NCI-H510A (cell line): ENCODE measurements at regions not wholly inside any gene's neighbourhood (a gene's known extent, or its start where the extent isn't known, plus 50 kb on each side); places are given as distances from the start of the nearest gene placed in this dataset.

ENCODE experiments used
- DNase-seq: peaks from one replicate; lab custom pipeline; 2025; lab: John Stamatoyannopoulos, UW

DNA sequence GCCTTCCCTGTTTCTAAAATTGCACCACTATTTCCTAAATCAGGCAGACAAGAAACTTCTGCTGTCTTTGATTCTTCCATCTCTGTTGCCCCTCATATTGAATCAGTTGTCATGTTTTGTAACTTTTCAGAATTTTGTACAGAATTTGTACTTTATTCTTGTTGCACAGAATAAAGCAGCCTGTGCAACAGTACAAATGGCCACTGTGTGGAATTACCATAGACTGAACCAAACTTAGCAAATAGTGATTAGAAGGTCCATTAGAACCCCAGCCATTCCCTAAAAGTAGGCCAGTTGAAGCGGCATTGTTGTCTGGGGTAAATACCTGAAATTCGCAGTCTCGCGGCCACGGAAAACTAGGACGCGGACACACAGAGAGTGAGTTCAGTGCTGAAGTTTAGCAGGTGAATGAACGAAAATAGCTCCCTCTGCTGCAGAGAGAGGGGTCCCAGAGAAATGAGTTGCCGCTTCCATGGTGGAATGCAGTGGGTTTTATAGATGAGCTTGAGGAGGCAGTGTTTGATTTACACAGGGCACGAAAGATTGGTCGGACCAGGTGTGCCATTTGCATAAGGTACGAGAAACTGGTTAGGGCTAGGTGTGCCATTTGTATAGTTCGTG lies 71.8 kb downstream of the C4orf33 start:
- DNase-seq = no peak

DNA sequence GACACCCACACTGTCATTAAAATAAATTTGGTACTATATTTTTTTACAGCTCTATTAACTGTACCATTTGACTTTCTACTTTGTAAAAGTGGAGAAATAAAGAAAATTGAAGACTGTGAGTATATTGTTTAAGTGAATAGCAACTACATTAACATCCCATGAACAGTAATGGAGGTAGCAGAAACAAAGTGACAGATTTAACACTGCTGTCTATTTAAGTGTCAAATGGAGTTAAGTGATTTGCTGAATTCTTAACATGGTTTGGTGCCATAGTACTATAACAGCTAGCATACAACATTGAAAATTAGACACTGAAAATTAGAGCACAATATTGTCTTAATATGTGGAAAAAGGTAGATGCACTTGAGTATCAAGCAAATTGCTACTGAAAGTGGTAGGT lies 76.2 kb downstream of the C4orf33 start:
- DNase-seq = no peak

DNA sequence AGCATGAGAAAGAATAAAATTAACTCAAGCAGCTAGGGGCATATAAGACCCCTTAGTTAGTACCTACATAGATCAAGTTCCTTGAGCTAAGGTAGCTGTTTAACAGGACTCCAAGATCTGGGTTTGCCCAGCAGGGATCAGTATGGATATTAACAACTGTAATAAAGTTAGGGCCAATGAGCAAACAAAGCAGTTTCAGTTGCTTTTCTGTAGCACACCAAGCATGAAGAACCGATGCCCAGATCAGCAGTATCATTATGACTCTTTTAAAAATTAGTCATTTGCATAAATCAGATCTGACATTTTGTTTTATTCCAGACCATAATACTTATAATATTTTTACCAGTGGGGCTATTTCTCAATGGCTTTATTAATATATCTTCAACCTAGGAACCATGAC lies 80.9 kb downstream of the C4orf33 start:
- no peak for DNase-seq

DNA sequence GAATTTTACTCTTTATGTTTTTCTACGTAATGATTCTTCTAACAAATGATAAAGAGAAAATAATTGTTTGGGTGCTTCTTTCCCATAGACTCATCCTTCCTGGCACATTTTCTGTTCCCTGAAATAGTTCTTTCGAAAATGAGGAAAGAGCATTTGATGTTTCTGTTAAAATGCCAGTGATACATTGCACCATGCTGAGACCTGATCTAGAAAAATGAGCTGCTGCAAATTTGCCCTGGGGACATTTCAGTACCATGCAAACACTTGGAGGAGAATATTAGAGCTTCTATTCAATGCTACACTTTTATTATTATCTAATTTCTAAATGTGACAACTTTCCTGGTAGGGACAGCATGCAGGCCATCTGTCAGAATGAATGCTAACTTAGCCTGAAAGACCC lies 83.3 kb downstream of the C4orf33 start:
- no peak for DNase-seq

DNA sequence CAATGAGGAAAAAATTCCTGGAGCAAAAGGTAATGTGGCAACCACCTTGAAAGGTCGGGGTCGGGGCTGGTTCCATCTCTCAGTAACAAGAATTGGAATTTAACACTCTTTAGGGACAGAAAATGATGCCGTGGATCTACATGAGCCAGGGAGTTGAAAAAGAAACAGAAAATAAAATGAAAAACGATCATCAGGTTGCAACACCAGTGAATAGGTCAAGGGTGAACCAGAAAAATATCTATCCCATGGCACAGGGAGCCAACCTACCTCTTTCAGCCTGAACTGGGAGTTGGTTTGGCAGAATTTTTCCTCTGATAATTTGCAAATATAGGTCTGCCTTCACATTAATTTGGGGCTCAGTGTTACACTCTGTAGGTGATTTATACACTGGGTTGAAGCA lies 93.7 kb downstream of the C4orf33 start:
- DNase-seq = no peak

DNA sequence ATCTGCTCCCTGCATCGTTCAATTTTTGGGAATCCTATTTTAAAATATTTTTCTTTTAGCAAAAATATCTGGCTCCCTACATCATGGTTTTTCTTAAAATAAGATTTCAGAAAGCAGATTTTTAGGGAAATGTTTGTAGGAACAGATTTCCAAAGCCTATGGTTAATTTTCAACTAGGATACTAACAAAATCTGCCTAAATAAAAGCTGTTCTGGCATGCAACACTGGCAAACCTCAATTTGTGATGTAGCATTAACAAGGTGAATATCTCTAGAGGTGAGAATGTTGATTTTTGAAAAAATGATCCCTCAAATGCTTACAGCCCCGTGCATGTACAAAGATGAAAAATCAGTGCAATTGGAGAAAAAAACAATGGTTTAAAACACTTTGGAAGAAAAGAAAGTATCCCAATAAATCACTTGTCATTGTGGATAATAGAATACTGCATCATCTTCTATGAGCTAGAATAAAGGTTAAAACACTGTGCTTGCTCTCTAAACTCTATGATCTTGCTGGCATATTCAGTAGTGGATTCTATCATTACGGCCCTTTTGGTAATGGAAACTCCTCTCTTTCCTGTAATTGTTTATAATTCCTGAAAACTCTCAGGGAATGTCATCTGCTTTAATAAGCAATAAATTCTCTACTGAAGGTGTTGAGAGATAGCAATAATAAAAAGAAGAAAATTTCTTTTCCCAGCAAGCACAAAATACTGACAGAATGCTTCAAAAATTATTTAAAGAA lies 97.6 kb downstream of the C4orf33 start:
- DNase-seq = no peak

DNA sequence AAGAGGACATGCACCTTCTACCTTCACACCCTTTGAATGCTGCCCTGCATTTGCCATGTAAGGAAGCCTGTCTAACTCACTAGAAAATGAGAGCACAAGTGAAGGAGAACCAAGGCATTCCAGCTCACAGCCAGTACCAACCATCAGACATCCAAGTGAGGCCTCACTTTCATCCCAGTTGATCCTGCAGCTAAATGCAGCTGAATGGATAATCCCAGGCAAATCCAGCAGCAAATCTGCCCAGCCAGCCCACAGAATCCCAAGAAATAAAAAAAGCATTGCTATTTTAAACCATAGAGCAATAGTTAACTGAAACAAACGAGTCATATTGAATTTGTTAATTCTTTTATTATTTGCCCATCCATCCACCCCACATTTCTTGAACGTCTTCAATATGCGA lies 112.5 kb downstream of the C4orf33 start:
- no peak for DNase-seq

DNA sequence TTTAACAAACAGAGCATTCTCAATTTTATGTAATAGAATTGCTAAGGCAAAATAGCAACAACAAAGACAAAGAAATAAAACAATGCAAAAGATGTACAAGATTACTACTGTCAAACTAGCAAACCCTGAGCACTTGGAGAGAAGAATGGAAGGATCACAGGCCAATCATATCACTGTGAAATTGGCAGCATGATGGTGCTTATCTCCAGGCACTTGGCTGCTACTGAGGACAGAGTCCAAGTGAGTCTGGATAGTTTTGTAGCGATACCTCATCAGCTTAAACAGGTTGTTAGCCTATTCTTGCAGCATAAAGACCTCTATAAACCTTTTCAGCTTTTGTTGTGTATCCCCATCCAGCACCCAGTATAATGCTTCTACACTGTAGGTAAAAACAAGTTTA lies 117.7 kb downstream of the C4orf33 start:
- DNase-seq = no peak

DNA sequence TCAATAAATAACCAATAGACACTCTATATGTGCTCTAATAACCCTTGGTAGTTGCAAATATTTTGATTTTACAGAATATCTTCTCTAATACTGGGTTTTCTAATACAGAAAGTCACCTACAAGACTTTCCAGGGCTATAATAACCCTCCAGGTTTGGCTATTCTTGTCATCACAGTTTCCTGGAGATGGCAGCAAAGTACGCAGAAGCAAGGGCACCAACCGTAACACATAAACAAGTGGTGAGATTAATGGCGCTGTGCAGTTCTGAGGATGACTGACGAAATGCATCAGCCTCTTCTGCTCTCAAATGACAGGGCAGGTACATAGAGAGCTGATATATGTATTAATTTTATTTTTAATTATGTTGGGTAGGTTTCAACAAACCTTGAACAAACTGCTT lies 122.4 kb downstream of the C4orf33 start:
- peak; percentile 16 for DNase-seq

DNA sequence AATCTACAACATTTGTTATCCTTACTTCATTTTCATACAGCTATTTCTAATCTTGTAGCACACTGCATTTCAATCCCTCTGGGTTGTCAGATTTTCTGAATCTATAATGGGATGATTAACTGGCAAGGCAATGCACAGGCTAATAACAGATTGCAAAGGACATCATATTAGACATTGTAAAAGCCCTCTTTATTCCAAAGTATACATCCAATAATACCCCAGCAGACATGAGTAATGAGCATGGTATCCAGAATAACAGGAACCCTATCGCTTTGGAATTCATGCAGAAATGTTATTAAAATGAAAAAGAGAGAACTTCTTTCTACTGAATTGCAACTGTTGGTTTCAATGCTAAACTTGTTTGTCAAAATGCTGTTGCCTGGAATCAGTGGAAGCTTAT lies 122.9 kb downstream of the C4orf33 start:
- no peak for DNase-seq

DNA sequence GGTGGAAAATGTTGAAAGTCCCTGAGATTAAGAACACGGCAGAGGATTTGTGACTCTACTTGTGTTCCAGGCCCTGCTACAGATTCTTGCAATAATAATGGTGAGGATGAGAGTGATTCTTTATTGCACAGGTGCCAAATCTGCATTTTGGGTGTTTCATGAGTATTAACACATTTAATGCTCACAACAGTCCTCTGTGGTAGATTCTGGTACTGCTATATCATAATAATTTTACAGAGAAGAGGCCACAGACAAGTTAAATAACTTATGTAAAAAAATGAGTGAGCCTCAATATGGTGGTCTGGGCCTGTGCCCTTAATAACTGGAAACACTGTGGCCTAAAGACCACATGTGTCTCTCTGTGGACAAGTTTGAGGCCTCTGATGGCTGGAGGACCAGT lies 124.3 kb downstream of the C4orf33 start:
- no peak for DNase-seq

DNA sequence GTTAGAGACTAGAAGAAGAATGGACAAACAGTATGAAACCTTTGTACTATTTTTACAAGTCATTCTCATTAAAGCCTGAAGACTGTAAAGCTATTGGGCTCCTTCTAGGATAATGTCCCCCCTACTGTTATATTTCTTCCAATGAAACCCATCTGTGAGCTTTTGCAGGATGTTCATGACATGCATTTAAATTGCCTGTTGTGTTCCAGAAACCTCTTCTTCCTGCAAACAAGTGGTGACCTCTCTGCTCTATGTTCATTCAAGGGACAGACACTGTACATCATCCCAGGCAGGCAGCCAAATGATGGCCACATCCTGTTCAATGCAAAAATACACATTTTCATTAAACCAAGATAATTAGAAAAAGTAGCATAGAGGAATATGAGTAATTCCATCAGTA lies 128.0 kb downstream of the C4orf33 start:
- no peak for DNase-seq

DNA sequence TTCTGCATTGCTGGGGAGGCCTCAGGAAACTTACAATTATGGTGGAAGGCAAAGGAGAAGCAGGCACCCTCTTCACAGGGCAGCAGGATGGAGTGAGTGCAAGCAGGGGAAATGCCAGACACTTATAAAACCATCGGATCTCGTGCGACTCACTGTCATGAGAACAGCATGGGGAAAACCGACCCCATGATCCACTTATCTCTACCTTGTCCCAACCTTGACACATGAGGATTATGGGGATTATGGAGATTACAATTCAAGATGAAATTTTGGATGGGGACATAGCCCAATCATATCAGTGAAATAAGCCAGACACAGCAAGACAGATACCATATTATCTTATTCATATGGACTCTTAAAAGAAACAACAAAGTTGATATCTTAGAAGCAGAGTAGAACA lies 134.9 kb downstream of the C4orf33 start:
- no peak for DNase-seq

DNA sequence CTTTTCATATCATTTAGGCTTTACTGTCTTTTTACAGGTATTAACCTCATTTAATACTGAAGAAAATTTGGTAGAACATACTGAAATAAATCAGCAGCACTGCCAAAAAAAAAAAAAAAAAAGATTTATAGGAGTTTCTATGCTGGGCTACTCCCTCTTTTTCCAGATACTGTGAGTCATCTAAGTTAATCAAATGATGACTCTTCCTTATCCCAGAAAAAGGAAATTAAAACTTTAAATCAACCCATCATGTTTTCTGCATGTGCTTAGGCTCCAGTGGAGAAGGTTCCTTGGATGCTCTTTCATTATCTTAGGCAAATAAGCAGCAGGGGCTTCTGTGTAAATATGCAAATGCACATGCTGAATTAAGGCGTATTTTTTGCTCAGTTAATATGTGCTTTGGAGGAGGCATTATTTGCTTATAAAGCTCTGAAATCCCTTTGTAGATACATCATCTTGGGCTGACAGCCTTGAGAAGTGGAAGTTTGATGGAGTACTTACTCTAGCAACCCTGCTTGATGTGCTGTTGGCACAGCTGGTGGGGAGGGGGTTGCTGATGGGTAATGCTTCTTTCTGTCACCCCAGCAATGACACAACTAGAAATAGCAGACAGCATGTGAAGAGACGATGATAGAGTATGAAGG lies 136.1 kb downstream of the C4orf33 start:
- DNase-seq = no peak

DNA sequence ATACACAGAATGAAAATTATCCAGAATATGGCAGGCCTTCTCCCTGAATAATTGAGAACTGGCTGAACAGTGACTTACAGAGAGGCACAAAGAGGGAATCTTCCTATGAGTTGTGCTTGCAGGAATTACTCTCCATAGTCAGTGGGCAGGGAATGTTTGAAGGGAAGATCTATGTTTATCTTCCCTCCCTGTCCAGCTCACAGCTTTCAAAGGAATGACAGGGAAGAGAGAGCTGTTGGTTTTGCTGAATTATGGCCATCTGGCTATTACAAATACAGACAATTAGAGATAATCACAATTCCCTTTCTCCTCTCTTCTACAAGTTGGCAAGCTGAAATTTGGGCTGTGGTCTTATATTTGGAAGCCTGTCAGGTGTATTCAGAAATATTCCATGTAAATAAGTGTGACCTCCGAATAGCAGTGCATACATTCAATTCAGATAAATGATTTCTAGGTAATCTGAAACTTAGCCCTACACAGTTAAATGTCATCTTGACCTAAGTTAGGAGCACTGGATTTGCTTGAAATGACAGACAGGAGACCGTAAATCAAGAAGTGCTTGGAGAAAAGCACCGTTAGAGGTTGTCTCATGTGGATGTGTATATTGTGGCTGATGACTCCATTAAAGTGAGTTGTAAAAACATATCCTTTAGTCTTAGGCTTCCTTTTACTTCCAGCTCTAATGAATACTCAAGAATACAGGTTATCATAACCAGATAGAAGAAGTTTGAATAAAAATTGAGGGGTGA lies 136.8 kb downstream of the C4orf33 start:
- DNase-seq = no peak

DNA sequence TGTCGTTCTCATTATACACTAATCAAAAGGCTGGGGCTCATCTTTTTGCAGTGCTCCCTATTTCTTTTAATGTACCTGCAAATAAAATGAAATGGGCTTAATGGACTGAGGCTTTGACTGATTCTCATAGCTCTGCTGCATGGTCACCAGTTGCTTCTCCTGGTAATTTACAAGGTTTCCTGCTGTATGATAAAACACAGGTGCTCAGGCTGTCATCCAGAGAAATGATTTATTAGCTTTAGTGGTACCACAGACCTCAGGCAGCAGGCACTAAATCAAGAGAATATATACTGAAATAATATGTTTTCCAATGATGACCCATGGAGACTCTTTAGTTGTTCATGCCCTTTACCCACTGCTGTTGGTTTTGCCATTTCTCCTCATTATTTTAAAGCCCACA lies 137.7 kb downstream of the C4orf33 start:
- DNase-seq = no peak

DNA sequence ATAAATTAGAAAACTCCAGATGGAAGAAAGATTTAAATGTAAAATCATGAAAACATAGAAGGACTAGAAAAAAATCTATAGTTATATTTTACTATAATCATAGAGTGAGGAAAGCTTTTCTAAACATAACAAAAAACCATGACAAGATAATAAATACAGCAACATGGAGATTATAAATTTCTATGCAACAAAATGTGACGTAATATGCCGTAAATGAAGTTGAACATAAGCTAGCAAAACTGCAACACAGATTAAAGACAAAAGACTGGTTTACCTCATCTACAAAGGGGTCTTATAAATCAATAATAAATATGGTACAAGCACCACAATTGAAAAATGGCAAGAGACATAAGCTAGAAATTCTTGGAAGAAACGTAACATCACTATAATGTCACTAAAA lies 140.4 kb downstream of the C4orf33 start:
- DNase-seq = no peak

DNA sequence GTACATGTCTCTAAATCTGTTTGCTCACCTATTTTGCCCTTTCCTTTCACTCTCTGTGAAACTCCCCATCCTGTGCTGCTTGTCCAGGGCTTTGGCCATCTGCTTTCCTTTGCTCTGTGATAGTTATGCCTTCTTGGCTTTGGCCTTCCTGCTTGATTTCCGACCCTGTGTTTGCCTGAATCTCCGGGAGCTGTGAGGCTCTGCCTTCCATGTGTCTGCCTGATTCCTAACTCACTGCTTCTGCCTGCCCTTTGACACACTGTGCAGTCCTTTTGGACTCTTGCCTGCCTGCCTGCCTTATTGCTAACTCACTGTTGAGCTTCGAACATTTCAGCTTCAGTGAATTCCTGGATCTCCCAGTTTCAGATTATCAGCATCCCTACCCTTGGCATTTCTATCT lies 143.1 kb downstream of the C4orf33 start:
- no peak for DNase-seq

DNA sequence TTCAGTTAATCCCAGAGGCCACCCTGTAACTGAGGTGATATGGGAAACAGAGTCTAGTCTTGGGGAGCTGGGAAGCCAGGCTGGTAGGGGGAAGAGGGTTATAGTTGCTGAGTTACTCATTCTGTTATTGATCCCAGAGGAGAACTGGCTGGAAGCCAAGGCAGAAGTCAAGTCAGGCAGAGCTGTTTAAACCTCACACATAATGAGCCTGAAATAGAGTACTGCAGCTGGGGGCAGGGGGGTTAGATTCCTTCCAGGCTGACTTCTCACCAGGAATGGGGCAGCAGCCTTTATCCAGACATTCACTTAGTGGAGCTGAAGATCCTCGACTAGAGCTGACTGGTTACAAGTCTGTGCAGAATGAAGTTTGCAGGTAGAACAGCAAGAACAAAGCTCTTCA lies 144.9 kb downstream of the C4orf33 start:
- peak; percentile 50 for DNase-seq

DNA sequence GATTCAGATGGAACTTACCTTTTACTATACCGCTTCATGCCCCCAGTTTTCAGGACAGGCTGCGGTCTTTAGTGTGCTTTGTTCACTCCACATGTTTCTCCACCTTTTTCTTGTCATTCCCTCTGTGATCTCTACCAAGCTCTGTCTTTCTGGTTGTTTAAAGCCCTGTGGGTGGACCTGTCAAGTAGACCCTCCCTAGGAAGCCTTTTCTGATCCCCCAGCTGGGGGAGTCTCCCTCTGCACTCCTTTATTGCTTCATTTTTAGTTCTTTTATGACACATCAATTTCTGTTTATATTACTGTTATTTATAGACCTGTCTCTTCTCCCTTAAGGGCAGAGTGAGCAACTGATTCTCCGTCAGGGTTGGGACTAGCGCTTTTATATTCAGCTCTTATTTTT lies 150.2 kb downstream of the C4orf33 start:
- no peak for DNase-seq

DNA sequence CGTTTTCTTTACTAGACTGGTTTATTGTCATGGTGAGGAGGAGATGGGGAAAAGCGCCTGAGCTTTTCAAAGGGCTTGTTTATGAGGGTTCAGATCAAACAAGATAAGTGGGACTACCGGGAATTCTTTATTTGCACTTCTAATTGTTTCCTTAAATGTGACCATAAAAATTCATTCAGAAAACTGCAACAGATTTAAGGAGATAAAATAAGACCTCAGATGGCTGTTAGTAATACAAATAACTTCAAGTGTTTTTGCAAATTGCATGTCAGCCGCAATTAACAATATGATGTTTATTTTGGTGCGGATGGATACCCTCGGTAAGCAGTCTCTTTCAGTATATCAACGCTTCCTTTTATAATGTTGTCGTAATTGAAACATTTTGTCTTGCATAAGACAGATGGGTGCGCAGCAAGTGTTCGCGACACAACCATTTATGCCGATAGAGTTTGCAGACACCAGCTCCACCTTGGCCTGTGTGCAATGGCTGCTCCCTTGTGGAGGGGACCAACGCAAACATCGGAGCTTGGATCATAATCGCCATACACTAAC lies 151.0 kb downstream of the C4orf33 start:
- DNase-seq = peak; percentile 79

DNA sequence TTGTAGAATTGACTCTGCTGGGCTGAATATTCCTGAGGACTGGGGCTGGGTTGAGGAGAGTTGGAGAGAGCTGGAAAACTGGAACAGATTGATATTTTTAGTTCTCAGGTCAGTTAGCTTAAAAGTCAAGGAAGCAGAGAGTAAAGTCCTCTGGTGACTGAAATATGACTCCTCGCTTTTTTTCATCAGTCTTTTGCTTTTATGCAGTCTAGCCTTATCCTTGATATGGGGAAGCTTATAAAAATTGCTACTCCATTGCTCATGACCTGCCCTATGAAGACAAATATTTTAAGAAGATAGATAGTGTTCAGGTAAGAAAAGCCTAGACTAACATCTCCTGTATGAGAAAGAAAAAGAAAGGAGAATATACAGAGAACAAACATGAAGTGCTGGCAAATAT lies 152.7 kb downstream of the C4orf33 start:
- DNase-seq = no peak

DNA sequence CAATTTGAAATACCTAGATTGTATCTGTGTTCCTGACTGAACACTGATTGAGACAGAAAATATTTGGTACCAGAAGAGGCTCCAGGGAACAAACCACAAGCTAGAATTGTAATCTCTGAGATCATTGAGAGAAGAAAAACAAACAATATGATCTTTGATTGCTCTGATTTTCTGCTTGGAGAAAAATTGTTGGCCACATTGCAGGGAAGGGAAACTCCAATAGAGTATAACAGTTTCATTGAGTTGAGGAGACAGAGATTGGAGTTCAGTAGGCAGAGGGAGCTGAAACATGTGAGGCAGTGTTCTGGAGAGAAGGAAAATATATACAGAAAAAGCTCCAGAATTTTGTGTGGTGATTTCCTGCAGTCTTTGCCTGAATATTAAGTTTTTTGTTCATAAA lies 158.2 kb downstream of the C4orf33 start:
- DNase-seq = no peak
